SW480 (cell line): ENCODE measurements at regions not wholly inside any gene's neighbourhood (a gene's known extent, or its start where the extent isn't known, plus 50 kb on each side); places are given as distances from the start of the nearest gene placed in this dataset.

Experiments used
- DNase-seq: peaks from one replicate; pipeline ENCODE4 v3.0.0-alpha.2; 2016; ENCODE audit warnings: low spot score

GRCh38 chr3:171956181-171956683 is 83.1 kb upstream of the FNDC3B start:
- no peak for DNase-seq

- DNase-seq = no peak
Measured at GRCh38 chr3:171956705-171957104, 82.7 kb upstream of the FNDC3B start.

- no peak for DNase-seq
Measured at GRCh38 chr3:171959532-171960089, 79.8 kb upstream of the FNDC3B start.

GRCh38 chr3:171960159-171960558 is 79.2 kb upstream of the FNDC3B start:
- no peak for DNase-seq

GRCh38 chr3:171962137-171962720 is 77.1 kb upstream of the FNDC3B start:
- no peak for DNase-seq

- DNase-seq = no peak
Measured at GRCh38 chr3:171963546-171963945, 75.8 kb upstream of the FNDC3B start.

GRCh38 chr3:171965067-171965712 is 74.2 kb upstream of the FNDC3B start:
- no peak for DNase-seq

- no peak for DNase-seq
Measured at GRCh38 chr3:171966533-171967136, 72.7 kb upstream of the FNDC3B start.

- DNase-seq = peak; percentile 88
Measured at GRCh38 chr3:171967137-171967783, 72.1 kb upstream of the FNDC3B start.

GRCh38 chr3:171967932-171968678 is 71.3 kb upstream of the FNDC3B start:
- DNase-seq = no peak

- no peak for DNase-seq
Measured at GRCh38 chr3:171970301-171970788, 69.0 kb upstream of the FNDC3B start.

- no peak for DNase-seq
Measured at GRCh38 chr3:171971919-171972514, 67.4 kb upstream of the FNDC3B start.

- no peak for DNase-seq
Measured at GRCh38 chr3:171972871-171973348, 66.5 kb upstream of the FNDC3B start.

GRCh38 chr3:171974986-171975837 is 64.2 kb upstream of the FNDC3B start:
- no peak for DNase-seq

- DNase-seq = no peak
Measured at GRCh38 chr3:171976526-171976925, 62.9 kb upstream of the FNDC3B start.

- DNase-seq = no peak
Measured at GRCh38 chr3:171977441-171977840, 61.9 kb upstream of the FNDC3B start.

GRCh38 chr3:171977860-171978259 is 61.5 kb upstream of the FNDC3B start:
- DNase-seq = no peak

GRCh38 chr3:171978390-171978789 is 61.0 kb upstream of the FNDC3B start:
- no peak for DNase-seq

- no peak for DNase-seq
Measured at GRCh38 chr3:171979081-171979480, 60.3 kb upstream of the FNDC3B start.

- no peak for DNase-seq
Measured at GRCh38 chr3:171980578-171981270, 58.7 kb upstream of the FNDC3B start.
